ENCODE measurements at regions not wholly inside any gene's neighbourhood (a gene's known extent, or its start where the extent isn't known, plus 50 kb on each side); places are given as distances from the start of the nearest gene placed in this dataset.

GRCh38 chr5:45038366-45038987, 229.7 kb downstream of the MRPS30 start:
- H3K4me3 ChIP-seq (ENCODE audit: low read depth, low read length) = no peak overlapping the region
- TF ChIP-seq CTCF (IDR thresholded peaks at IDR 0.05; ENCODE audit: borderline replicate concordance, insufficient read depth, low read depth, low read length) = peak; percentile 49; the same call in 1 of the 2 replicates

- H3K4me3 ChIP-seq (ENCODE audit: low read depth, low read length) = no peak overlapping the region
- TF ChIP-seq CTCF (IDR thresholded peaks at IDR 0.05; ENCODE audit: borderline replicate concordance, insufficient read depth, low read depth, low read length) = no peak
Measured at GRCh38 chr5:45042283-45042682, 233.5 kb downstream of the MRPS30 start.

DNA sequence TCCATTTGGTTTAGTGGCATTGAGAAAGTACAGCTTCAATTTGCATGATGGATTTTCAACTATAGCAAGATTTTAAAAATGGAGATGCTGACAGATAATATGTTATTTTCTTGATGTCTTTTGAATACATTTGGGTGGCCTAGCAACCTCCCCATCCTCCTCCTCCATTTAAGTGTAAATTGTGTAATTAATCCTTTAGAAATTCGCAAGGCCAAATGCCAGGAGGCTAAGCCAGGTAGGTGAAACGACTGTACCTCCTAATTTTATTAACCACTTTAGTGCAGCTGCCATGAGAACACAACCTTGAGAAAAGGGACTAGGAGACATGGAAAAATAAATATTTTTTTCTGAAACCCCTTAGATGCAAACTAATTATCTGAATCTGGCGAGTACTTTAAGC, 248.8 kb downstream of the MRPS30 start:
- no peak overlapping the region for H3K4me3 ChIP-seq (ENCODE audit: low read depth, low read length)
- no peak for TF ChIP-seq CTCF (IDR thresholded peaks at IDR 0.05; ENCODE audit: borderline replicate concordance, insufficient read depth, low read depth, low read length)

DNA sequence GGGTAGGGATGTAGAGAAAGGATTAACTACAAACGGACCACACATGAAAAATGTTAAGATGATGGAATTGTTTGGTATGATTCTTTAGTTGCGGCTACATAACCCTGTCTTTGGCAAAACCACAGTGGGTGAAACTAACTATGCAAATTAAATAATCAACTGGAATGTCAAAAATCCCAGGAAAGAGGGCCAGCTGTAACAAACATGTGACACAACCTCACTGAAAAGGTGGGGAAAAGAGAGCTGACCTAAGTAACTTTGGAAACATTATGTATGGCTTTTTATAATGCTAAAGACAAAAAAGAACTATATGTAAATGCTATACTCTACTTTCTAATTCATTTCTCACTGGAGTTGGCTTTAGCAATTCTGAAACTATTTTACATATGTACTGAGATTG, 252.0 kb downstream of the MRPS30 start:
- TF ChIP-seq CTCF (IDR thresholded peaks at IDR 0.05; ENCODE audit: borderline replicate concordance, insufficient read depth, low read depth, low read length) = no peak

DNA sequence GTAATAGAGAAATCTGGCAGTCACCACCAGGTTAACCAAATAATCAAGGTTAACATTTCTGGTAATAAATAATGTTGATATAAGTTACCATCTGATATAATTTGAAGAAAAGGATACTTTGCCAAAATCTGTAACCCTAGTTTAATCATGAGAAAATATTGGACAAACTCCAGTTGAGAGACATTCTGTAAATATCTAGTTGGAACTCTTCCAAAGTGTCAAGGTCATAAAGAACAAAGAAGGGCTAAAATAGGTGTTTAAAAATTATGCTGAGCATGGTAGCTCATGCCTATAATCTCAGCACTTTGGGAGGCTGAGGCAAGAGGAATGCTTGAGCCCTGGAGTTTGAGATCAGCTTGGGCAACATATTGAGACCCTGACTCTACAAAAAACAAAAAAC, 253.3 kb downstream of the MRPS30 start:
- TF ChIP-seq CTCF (IDR thresholded peaks at IDR 0.05; ENCODE audit: borderline replicate concordance, insufficient read depth, low read depth, low read length) = no peak
- H3K4me3 ChIP-seq (ENCODE audit: low read depth, low read length) = no peak overlapping the region

More for the DNA sequence above, 252.0 kb downstream of the MRPS30 start:
- H3K4me3 ChIP-seq (ENCODE audit: low read depth, low read length) = no peak overlapping the region

- no peak for TF ChIP-seq CTCF (IDR thresholded peaks at IDR 0.05; ENCODE audit: borderline replicate concordance, insufficient read depth, low read depth, low read length)
- no peak overlapping the region for H3K4me3 ChIP-seq (ENCODE audit: low read depth, low read length)
Measured at GRCh38 chr5:45081082-45081481, 272.3 kb downstream of the MRPS30 start.

- no peak for TF ChIP-seq CTCF (IDR thresholded peaks at IDR 0.05; ENCODE audit: borderline replicate concordance, insufficient read depth, low read depth, low read length)
- no peak overlapping the region for H3K4me3 ChIP-seq (ENCODE audit: low read depth, low read length)
Measured at GRCh38 chr5:45089870-45090269, 281.1 kb downstream of the MRPS30 start.
